SK-N-MC (cell line): ENCODE measurements at regions not wholly inside any gene's neighbourhood (a gene's known extent, or its start where the extent isn't known, plus 50 kb on each side); places are given as distances from the start of the nearest gene placed in this dataset.

ENCODE experiments used
- DNase-seq: peaks from one replicate; pipeline ENCODE4 v3.0.0-alpha.2; 2011; ENCODE audit warnings: low read depth, low spot score
- H3K27ac ChIP-seq: fragments of 200-600 bp; sonication (generic); 2 replicates; pipeline ENCODE4 v1.5.1; 2016; ENCODE audit warnings: mixed run types
- H3K36me3 ChIP-seq: fragments of 200-600 bp; sonication (generic); 2 replicates; pipeline ENCODE4 v1.6.1; 2017; ENCODE audit warnings: antibody characterized with exemption, low read length, mixed read lengths; ENCODE audit not compliant: insufficient read depth
- H3K4me3 ChIP-seq: fragments of 200-600 bp; sonication (generic); 2 replicates; pipeline ENCODE4 v1.5.1; 2016
- H3K9ac ChIP-seq: fragments of 200-600 bp; sonication (generic); 2 replicates; pipeline ENCODE4 v1.8.0; 2017; ENCODE audit warnings: mixed run types, mixed read lengths; ENCODE audit not compliant: insufficient read length
- H3K9me3 ChIP-seq: fragments of 200-600 bp; sonication (generic); 2 replicates; pipeline ENCODE4 v1.6.1; 2017; ENCODE audit warnings: low read depth, mild to moderate bottlenecking, antibody characterized with exemption, low read length, moderate library complexity, mixed read lengths
- EZH2 ChIP-seq: fragments of 200-600 bp; sonication (generic); IDR thresholded peaks from one replicate; pipeline ENCODE4 v1.6.1; 2017; ENCODE audit warnings: antibody characterized with exemption
- FOXP2 ChIP-seq: optimal IDR thresholded peaks from 2 replicates; pipeline ENCODE3; 2011; ENCODE audit warnings: mild to moderate bottlenecking, moderate library complexity; ENCODE audit not compliant: insufficient read depth; ENCODE audit errors: extremely low read length, control extremely low read depth
- POLR2AphosphoS5 ChIP-seq: IDR thresholded peaks from 2 replicates; pipeline ENCODE4 v1.6.1; 2012; ENCODE audit warnings: mild to moderate bottlenecking, low read depth, low read length, borderline replicate concordance

DNA sequence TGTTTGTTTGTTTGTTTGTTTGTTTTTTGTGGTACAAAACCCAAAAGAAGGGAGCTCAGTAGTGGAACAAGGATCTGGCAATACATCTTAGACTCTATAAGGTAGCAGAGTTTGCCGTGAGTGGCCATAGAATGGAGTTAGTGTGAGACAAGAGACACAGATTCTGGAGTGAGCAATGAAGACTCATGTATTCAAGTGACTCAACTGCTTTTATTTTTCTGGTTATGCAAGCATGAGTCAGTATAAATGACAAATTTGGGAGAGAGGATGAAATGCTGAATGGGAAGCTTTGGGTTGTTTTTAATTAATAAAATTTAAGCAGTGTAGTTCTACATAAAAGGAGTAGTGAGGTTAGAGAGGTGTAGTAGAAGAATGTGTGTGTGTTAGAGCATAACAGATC lies 143.6 kb upstream of the ANO5 start:
- Histone ChIP-seq H3K27ac (no peak overlapping the region), H3K4me3 (no peak overlapping the region), H3K9me3 (no peaks in the 10 kb centered on the region), H3K9ac (no peak overlapping the region), H3K36me3 (no peaks in the 10 kb centered on the region)
- TF ChIP-seq FOXP2: no peak
- no peak for TF ChIP-seq EZH2
- no peak for TF ChIP-seq POLR2AphosphoS5
- no peak for DNase-seq

DNA sequence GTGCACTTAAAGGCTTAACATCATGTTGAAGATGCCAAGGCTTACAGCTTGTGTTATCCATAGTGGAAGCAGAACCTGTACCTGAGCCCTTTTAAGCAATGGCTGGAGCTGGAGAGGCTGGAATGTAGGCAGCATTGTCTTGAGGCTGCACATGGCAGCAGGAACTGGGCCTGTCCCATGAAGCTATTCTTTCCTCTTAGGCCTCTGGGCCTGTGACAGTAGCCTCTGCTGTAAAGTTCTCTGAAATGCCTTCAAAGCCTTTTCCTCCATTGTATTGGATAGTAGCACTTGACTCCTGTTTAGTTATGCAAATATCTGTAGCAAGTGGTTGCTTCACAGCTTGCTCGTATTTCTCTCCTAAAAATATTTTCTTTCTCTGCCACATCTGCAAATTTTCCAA lies 127.4 kb upstream of the ANO5 start:
- Histone ChIP-seq H3K9ac (no peak overlapping the region), H3K4me3 (no peak overlapping the region), H3K9me3 (no peaks in the 10 kb centered on the region), H3K36me3 (no peaks in the 10 kb centered on the region), H3K27ac (no peak overlapping the region)
- TF ChIP-seq EZH2 (no peak), FOXP2 (no peak), POLR2AphosphoS5 (no peak)
- DNase-seq: no peak

DNA sequence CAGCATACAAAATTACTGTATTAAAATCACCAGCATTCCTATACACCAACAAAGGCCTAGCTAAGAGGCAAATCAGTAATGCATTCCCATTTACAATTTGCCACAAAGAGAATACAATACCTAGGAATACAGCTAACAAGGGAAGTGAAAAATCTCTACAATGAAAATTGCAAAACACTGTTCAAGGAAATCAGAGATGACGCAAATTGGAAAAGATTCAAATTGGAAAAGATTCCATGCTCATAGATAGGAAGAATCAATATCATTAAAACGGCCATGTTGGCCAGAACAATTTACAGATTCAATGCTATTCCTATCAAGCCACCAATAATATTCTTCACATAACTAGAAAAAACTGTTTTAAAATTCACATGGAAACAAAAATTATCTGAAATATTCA lies 123.0 kb upstream of the ANO5 start:
- H3K9ac ChIP-seq: no peak overlapping the region
- no peaks in the 10 kb centered on the region for H3K9me3 ChIP-seq
- DNase-seq: no peak
- H3K36me3 ChIP-seq: no peaks in the 10 kb centered on the region
- H3K4me3 ChIP-seq: no peak overlapping the region
- H3K27ac ChIP-seq: no peak overlapping the region
- TF ChIP-seq EZH2: no peak

DNA sequence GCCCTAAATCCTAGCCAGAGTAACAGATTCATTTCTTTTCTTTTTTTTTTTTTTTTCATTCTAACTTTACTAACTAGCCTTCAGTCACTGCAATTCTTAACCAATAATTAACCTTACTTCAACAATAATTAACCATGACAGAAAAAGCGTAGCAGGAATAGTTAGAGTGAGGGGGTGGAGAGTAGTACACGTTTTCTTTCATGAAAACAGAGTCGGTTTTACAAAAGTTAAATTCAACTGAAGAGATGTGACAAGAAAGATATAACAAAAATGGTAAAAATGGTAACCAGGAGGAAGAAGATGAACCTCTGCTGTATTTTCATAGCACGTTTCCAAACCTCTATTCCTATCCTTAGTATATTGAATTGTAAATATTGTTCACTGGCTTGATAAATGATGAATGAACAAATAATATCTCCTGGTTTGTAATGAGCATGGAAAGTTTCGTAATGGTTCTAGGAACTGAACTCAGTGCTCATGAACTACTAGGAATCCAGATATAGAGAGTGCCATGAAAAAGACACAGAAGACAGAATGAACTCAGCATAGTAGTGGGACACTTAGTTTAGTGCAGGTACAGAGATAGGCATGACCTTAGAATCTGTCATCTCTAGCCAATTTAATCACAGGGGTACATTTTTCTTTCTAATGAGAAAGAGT lies 116.5 kb upstream of the ANO5 start:
- DNase-seq: no peak
- no peak for TF ChIP-seq POLR2AphosphoS5
- no peak for TF ChIP-seq EZH2
- no peak for TF ChIP-seq FOXP2
- Histone ChIP-seq H3K9ac (no peak overlapping the region), H3K4me3 (no peak overlapping the region), H3K36me3 (no peaks in the 10 kb centered on the region), H3K9me3 (no peaks in the 10 kb centered on the region), H3K27ac (no peak overlapping the region)

DNA sequence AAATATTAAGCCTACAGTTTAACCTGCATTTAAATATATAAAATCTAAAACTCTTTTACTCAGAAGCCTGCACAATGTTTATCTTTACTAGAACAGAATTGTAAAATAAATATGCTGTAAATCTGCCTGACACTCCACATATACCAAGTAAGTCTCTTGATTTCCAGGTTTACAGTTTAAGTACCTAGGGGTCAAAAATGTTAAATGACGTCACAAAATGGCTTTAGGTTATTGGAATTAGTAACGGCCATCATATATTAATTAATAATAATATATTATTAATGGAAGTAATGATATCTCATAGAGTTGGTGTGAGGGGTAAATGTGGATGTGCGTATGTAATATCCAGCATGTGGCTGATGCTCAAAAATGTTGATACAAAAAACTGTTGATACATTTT lies 114.8 kb upstream of the ANO5 start:
- no peak for TF ChIP-seq EZH2

DNA sequence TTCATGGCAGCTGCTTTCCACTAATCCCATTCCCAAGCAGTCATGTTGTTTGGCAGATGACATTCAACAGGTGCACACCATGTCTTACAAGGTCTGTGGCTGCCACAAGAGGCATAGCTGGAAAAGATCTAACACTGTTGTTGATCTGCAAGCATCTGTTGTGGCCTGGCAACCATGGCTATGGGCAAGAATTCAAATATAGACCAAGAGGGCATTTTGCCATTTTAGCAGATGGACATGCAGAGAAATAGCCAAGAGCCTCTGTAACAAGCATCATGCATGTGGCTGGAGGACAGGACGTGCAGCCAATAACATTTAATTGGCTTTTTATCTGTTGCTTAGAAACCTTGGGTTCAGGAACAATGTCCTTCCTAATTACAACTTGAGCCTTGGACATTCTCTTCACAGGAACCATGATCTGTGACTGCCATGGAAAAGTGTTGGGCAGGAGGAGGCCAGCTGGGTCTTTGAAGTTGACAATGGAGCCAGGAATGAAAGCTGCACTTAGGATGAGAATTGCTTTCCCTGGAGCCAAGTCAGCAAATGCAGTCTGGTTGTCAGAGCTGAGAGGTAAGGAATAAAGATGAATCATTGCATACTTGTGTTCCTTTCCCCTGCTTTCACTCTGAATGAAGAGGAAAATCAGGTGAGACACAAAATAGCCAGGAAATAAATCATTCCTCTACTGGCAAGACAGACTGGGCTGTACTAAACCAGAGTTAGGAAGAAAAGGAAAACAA lies 113.6 kb upstream of the ANO5 start:
- no peak for TF ChIP-seq POLR2AphosphoS5
- TF ChIP-seq FOXP2: no peak
- TF ChIP-seq EZH2: no peak
- no peak for DNase-seq
- no peak overlapping the region for H3K4me3 ChIP-seq

More for the DNA sequence above, 114.8 kb upstream of the ANO5 start:
- no peak overlapping the region for H3K27ac ChIP-seq
- H3K4me3 ChIP-seq: no peak overlapping the region
- H3K36me3 ChIP-seq: no peaks in the 10 kb centered on the region
- no peak overlapping the region for H3K9ac ChIP-seq
- no peak for DNase-seq
- H3K9me3 ChIP-seq: no peaks in the 10 kb centered on the region

DNA sequence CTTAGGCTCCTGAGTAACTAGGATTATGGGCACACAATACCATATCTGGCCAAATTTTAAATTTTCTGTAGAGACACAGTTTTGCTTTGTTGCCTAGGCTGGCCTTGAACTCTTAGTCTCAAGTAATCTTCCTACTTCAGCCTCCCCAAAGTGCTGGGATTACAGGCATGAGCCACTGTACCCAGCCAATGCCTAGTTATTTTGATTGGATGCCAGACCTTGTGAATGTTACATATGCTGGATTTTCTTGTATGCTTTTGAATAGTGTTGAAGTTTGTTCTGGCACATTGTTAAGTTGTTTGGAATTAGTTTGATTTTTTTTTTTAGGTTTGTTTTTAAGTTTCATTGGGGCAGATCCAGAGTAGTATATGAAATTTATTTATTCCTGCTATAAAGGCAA lies 110.7 kb upstream of the ANO5 start:
- H3K27ac ChIP-seq: no peak overlapping the region
- no peak for DNase-seq
- H3K4me3 ChIP-seq: no peak overlapping the region
- H3K9me3 ChIP-seq: no peaks in the 10 kb centered on the region
- H3K9ac ChIP-seq: no peak overlapping the region
- no peak for TF ChIP-seq FOXP2
- TF ChIP-seq EZH2: no peak
- TF ChIP-seq POLR2AphosphoS5: no peak
- no peaks in the 10 kb centered on the region for H3K36me3 ChIP-seq

More for the DNA sequence above, 113.6 kb upstream of the ANO5 start:
- Histone ChIP-seq H3K9ac (no peak overlapping the region), H3K27ac (no peak overlapping the region), H3K36me3 (no peaks in the 10 kb centered on the region), H3K9me3 (no peaks in the 10 kb centered on the region)

DNA sequence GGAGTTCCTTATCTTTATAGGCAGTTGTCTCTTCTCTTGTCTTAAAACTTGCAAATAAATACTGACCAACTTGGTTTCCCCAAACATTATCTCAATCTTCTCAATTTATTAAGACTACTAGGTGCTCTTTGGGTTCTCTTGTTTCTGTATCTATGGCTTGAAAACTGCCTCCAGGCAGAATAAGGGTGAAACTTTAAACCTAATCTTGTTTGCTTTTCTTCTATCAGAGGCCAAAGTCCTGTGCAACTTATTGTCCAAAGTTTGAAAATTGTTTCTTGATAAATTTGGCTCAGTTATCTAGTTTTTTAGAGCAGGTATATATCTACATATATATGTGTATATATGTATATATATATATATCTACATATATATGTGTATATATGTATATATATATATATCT lies 110.1 kb upstream of the ANO5 start:
- Histone ChIP-seq H3K36me3 (no peaks in the 10 kb centered on the region), H3K4me3 (no peak overlapping the region), H3K27ac (no peak overlapping the region), H3K9ac (no peak overlapping the region), H3K9me3 (no peaks in the 10 kb centered on the region)
- no peak for DNase-seq
- TF ChIP-seq FOXP2 (no peak), POLR2AphosphoS5 (no peak), EZH2 (no peak)

DNA sequence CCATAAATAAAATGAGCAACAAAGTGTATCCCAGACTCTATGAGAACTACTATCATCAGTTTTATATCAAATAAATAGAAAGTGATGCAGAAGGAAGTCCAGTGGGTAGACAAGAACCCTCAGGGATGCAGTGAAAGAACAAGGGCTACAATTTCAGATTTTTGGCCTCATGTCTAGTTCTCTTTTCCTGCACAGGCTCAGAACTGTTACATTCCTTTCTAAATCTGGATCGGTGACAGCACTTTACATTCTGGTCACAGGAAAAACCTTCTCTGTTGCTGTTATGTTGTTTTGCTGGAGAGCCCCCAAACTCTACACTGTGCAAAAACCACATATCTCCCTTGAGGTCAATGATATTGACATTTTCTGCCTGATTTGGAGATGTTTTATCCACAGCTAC lies 108.8 kb upstream of the ANO5 start:
- no peak for DNase-seq
- no peaks in the 10 kb centered on the region for H3K9me3 ChIP-seq
- H3K9ac ChIP-seq: no peak overlapping the region
- TF ChIP-seq EZH2: no peak
- no peak for TF ChIP-seq FOXP2
- no peak for TF ChIP-seq POLR2AphosphoS5
- H3K27ac ChIP-seq: no peak overlapping the region
- no peaks in the 10 kb centered on the region for H3K36me3 ChIP-seq
- H3K4me3 ChIP-seq: no peak overlapping the region
